Hematopoietic multipotent progenitor cell treated with erythropoietin and hydrocortisone succinate and interleukin-3 and kit ligand, for 8 days (in vitro differentiated cells): ENCODE measurements at regions not wholly inside any gene's neighbourhood (a gene's known extent, or its start where the extent isn't known, plus 50 kb on each side); places are given as distances from the start of the nearest gene placed in this dataset.

Experiments
- DNase-seq: peaks from one replicate; pipeline ENCODE4 v3.0.0-alpha.2; 2015

- DNase-seq, result no peak
Measured at GRCh38 chr14:80146941-80147340, 64.4 kb downstream of the DIO2 start.

- no peak for DNase-seq
Measured at GRCh38 chr14:80136358-80136757, 74.9 kb downstream of the DIO2 start.

GRCh38 chr14:80135305-80136088 lies 75.8 kb downstream of the DIO2 start:
- no peak for DNase-seq

GRCh38 chr14:80134321-80134720 lies 77.0 kb downstream of the DIO2 start:
- no peak for DNase-seq

GRCh38 chr14:80133457-80133856 lies 77.8 kb downstream of the DIO2 start:
- no peak for DNase-seq

GRCh38 chr14:80127466-80127865 lies 83.8 kb downstream of the DIO2 start:
- DNase-seq, result no peak

- no peak for DNase-seq
Measured at GRCh38 chr14:80124794-80125193, 86.5 kb downstream of the DIO2 start.

GRCh38 chr14:80117876-80118275 lies 93.4 kb downstream of the DIO2 start:
- no peak for DNase-seq

- no peak for DNase-seq
Measured at GRCh38 chr14:80116157-80116556, 95.1 kb downstream of the DIO2 start.

GRCh38 chr14:80110721-80111120 lies 100.6 kb downstream of the DIO2 start:
- DNase-seq, result no peak

- DNase-seq, result no peak
Measured at GRCh38 chr14:80109055-80109454, 102.2 kb downstream of the DIO2 start.

- DNase-seq, result no peak
Measured at GRCh38 chr14:80108430-80108829, 102.9 kb downstream of the DIO2 start.

GRCh38 chr14:80105488-80105994 lies 105.8 kb downstream of the DIO2 start:
- DNase-seq, result no peak

- DNase-seq, result no peak
Measured at GRCh38 chr14:80101835-80102234, 109.5 kb downstream of the DIO2 start.

- no peak for DNase-seq
Measured at GRCh38 chr14:80100681-80101080, 110.6 kb downstream of the DIO2 start.

- no peak for DNase-seq
Measured at GRCh38 chr14:80095623-80096022, 115.7 kb downstream of the DIO2 start.

GRCh38 chr14:80087411-80087810 lies 123.9 kb downstream of the DIO2 start:
- DNase-seq, result no peak

- DNase-seq, result no peak
Measured at GRCh38 chr14:80084196-80084595, 127.1 kb downstream of the DIO2 start.

- no peak for DNase-seq
Measured at GRCh38 chr14:80080601-80081000, 130.7 kb downstream of the DIO2 start.

GRCh38 chr14:80078501-80078900 lies 132.8 kb downstream of the DIO2 start:
- no peak for DNase-seq

GRCh38 chr14:80077262-80077661 lies 134.0 kb downstream of the DIO2 start:
- DNase-seq, result no peak

GRCh38 chr14:80074900-80075574 lies 136.3 kb downstream of the DIO2 start:
- DNase-seq, result no peak

GRCh38 chr14:80059041-80059440 lies 152.3 kb downstream of the DIO2 start:
- no peak for DNase-seq

- DNase-seq, result no peak
Measured at GRCh38 chr14:80056497-80056801, 154.9 kb downstream of the DIO2 start.
